Left ventricle myocardium inferior (tissue), 1 donor: ENCODE measurements at regions not wholly inside any gene's neighbourhood (a gene's known extent, or its start where the extent isn't known, plus 50 kb on each side); places are given as distances from the start of the nearest gene placed in this dataset.

Experiments used
- DNase-seq: peaks from one replicate; pipeline ENCODE4 v3.0.0-alpha.2; 2020
- H3K27ac ChIP-seq: fragments of 200-600 bp; replicated peaks from 2 replicates; pipeline ENCODE4 v1.8.0; 2021
- H3K27me3 ChIP-seq: fragments of 200-600 bp; 2 replicates; pipeline ENCODE4 v1.8.0; 2021; ENCODE audit warnings: low read depth
- H3K36me3 ChIP-seq: fragments of 200-600 bp; 2 replicates; pipeline ENCODE4 v1.8.0; 2021
- H3K4me1 ChIP-seq: fragments of 200-600 bp; 2 replicates; pipeline ENCODE4 v1.8.0; 2021
- H3K4me3 ChIP-seq: fragments of 200-600 bp; 2 replicates; pipeline ENCODE4 v1.8.0; 2021; ENCODE audit warnings: mild to moderate bottlenecking, moderate library complexity
- H3K9me3 ChIP-seq: fragments of 200-600 bp; replicated peaks from 2 replicates; pipeline ENCODE4 v1.8.0; 2021
- CTCF ChIP-seq: fragments of 200-600 bp; IDR thresholded peaks from 2 replicates; pipeline ENCODE4 v1.8.0; 2021; ENCODE audit warnings: antibody characterized with exemption, mild to moderate bottlenecking, borderline replicate concordance
- intact Hi-C: fragments of 100-400 bp; cut with micrococcal nuclease; formaldehyde crosslinking; loops from one replicate; pipeline ENCODE4 v1.11.0; 2022
- donor health status: DM: no; HTN: yes; CAD: no; lungs with severe emphysema.

- no peak for TF ChIP-seq CTCF
- intact Hi-C loops, result no loop called here
- H3K4me3 ChIP-seq, result no peak overlapping the region
- H3K27me3 ChIP-seq, result no peaks in the 10 kb centered on the region
- no peak overlapping the region for H3K27ac ChIP-seq
- DNase-seq, result no peak
- no peaks in the 10 kb centered on the region for H3K36me3 ChIP-seq
- H3K4me1 ChIP-seq, result peaks cover 4% of the 10 kb centered on the region
- no peaks in the 10 kb centered on the region for H3K9me3 ChIP-seq
Measured at GRCh38 chr6:128641703-128642102, 121.3 kb upstream of the PTPRK start.

DNA sequence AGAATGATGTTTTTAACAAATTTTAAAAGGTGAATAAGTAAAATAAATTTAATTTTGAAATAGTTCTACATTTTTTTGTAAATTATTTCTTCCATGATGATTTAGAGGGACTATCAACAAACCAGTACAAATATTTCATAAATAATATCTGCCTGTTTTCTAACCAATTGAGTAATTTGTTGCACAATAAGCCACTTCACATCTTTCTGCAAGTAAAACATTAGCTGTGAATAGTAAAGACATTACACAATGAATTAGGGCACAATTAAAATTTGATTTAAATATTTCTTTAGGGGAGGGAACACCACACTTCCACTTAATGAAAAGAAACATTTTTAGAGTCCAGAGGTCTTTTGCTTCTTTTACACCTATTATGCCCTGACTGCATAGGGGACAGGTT, 118.4 kb upstream of the PTPRK start:
- Histone ChIP-seq H3K27me3 (no peaks in the 10 kb centered on the region), H3K27ac (no peak overlapping the region), H3K36me3 (no peaks in the 10 kb centered on the region), H3K4me1 (peaks cover 9% of the 10 kb centered on the region), H3K4me3 (no peak overlapping the region), H3K9me3 (no peaks in the 10 kb centered on the region)
- no peak for DNase-seq
- no peak for TF ChIP-seq CTCF
- intact Hi-C loops, result no loop called here

- Histone ChIP-seq H3K27me3 (no peaks in the 10 kb centered on the region), H3K4me1 (peaks cover 30% of the 10 kb centered on the region), H3K4me3 (no peak overlapping the region), H3K27ac (peak overlapping the region; percentile 47), H3K36me3 (no peaks in the 10 kb centered on the region), H3K9me3 (no peaks in the 10 kb centered on the region)
- intact Hi-C loops, result no loop called here
- TF ChIP-seq CTCF, result no peak
- DNase-seq, result no peak
Measured at GRCh38 chr6:128635219-128635618, 114.8 kb upstream of the PTPRK start.

DNA sequence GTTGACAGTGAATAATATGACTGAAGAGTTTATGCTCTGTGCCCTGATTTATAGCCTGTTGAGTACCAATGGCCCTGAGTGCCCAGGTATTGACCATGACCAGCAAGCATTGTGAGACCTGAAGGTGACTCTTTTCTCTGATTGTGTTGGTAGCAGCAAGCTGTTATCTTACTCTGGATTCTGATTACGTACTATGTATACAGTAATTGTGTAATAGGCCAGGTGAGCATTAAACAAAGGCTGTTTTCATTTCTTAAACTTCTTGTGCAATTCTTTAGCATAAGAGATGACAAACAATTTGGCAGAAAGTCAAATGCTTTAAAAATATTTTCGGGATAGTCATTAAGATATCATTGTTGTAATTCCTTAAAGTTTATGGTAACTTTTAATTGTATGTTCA, 111.7 kb upstream of the PTPRK start:
- Histone ChIP-seq H3K9me3 (no peaks in the 10 kb centered on the region), H3K27me3 (no peaks in the 10 kb centered on the region), H3K4me3 (no peak overlapping the region), H3K27ac (peak overlapping the region; percentile 7), H3K36me3 (no peaks in the 10 kb centered on the region), H3K4me1 (peaks cover 36% of the 10 kb centered on the region)
- DNase-seq, result no peak
- no peak for TF ChIP-seq CTCF
- intact Hi-C loops, result no loop called here

- Histone ChIP-seq H3K36me3 (no peaks in the 10 kb centered on the region), H3K9me3 (no peaks in the 10 kb centered on the region), H3K27ac (peak overlapping the region; percentile 43), H3K4me3 (no peak overlapping the region), H3K27me3 (no peaks in the 10 kb centered on the region), H3K4me1 (peaks cover 34% of the 10 kb centered on the region)
- DNase-seq, result no peak
- intact Hi-C loops, result no loop called here
- TF ChIP-seq CTCF, result no peak
Measured at GRCh38 chr6:128631031-128631430, 110.6 kb upstream of the PTPRK start.

- H3K9me3 ChIP-seq, result no peaks in the 10 kb centered on the region
- H3K4me3 ChIP-seq, result no peak overlapping the region
- peaks cover 27% of the 10 kb centered on the region for H3K4me1 ChIP-seq
- no peak for TF ChIP-seq CTCF
- intact Hi-C loops, result no loop called here
- peak overlapping the region; percentile 43 for H3K27ac ChIP-seq
- H3K27me3 ChIP-seq, result no peaks in the 10 kb centered on the region
- DNase-seq, result no peak
- H3K36me3 ChIP-seq, result no peaks in the 10 kb centered on the region
Measured at GRCh38 chr6:128630213-128630612, 109.8 kb upstream of the PTPRK start.
